Bronchial epithelial cell (primary cell): ENCODE measurements at regions not wholly inside any gene's neighbourhood (a gene's known extent, or its start where the extent isn't known, plus 50 kb on each side); places are given as distances from the start of the nearest gene placed in this dataset.
"Not testable (repeated sequence)": the region's sequence is repeated elsewhere in the genome, so short reads cannot be mapped to it uniquely, and the experiment has no call there.

Source experiments
- DNase-seq: peaks from one replicate; pipeline ENCODE4 v3.0.0-alpha.2; 2010; ENCODE audit warnings: low read depth
- FAIRE-seq: peaks from 2 replicates; lab custom pipeline; 2011; peaks lifted over from hg19 to GRCh38; lab: Jason Lieb, UNC
- H3K27me3 ChIP-seq: 2 replicates; pipeline ENCODE4 v1.5.1; 2011; ENCODE audit warnings: low read length; ENCODE audit not compliant: control insufficient read depth, insufficient read depth
- H3K36me3 ChIP-seq: 2 replicates; pipeline ENCODE4 v1.5.1; 2011; ENCODE audit warnings: low read length; ENCODE audit not compliant: control insufficient read depth, insufficient read depth
- H3K4me3 ChIP-seq: 2 replicates; pipeline ENCODE4 v1.5.1; 2011; ENCODE audit warnings: mild to moderate bottlenecking, low read depth, low read length, control low read depth
- TF ChIP-seq, protein P1 (sequence below): IDR thresholded peaks from 2 replicates; pipeline ENCODE4 v1.5.1; 2011; ENCODE audit warnings: mild to moderate bottlenecking, moderate library complexity, low read length, control low read depth, inconsistent platforms; ENCODE audit not compliant: insufficient read depth, severe bottlenecking

DNA sequence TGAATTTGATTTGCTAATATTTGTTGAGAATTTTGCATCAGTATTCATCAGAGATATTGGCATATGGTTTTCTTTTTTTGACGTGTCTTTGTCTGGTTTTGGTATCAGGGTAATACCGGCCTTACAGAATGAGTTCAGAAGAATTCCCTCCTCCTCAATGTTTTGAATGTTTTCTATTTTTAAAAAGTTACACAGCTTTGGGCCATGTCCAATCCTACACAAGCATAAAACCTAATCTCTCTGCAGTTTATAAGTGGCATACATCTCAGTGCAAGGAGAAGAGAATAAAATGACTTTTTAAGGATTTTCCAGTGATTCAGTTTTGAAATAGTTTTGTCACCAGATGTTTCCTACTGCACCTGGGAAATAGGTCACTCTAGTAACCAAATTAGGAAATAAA lies 185.5 kb downstream of the COL12A1 start:
- H3K4me3 ChIP-seq = no peak overlapping the region
- FAIRE-seq (no peak), DNase-seq (no peak)
- no peaks in the 10 kb centered on the region for H3K27me3 ChIP-seq
- TF ChIP-seq, protein P1, sequence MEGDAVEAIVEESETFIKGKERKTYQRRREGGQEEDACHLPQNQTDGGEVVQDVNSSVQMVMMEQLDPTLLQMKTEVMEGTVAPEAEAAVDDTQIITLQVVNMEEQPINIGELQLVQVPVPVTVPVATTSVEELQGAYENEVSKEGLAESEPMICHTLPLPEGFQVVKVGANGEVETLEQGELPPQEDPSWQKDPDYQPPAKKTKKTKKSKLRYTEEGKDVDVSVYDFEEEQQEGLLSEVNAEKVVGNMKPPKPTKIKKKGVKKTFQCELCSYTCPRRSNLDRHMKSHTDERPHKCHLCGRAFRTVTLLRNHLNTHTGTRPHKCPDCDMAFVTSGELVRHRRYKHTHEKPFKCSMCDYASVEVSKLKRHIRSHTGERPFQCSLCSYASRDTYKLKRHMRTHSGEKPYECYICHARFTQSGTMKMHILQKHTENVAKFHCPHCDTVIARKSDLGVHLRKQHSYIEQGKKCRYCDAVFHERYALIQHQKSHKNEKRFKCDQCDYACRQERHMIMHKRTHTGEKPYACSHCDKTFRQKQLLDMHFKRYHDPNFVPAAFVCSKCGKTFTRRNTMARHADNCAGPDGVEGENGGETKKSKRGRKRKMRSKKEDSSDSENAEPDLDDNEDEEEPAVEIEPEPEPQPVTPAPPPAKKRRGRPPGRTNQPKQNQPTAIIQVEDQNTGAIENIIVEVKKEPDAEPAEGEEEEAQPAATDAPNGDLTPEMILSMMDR = no peak
- no peaks in the 10 kb centered on the region for H3K36me3 ChIP-seq

DNA sequence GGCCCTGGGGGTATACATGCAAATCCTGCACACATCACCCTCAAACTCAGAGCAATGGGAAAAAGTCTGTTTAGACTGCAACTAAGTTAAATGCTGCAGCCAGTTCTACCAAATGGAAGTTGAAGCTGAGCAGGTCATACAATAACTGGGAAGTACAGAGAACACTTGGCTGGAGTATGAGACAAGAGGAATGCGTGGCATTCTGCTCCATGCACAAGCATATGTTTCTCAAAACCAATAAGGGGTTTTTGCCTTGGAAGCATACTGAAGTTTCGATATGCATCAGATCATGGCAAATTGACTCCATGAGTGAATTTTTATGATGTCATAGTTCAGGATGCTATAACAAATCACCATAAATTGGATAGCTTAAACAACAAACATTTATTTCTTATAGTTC lies 193.8 kb downstream of the COL12A1 start:
- DNase-seq (no peak), FAIRE-seq (no peak)
- H3K4me3 ChIP-seq = no peak overlapping the region
- no peaks in the 10 kb centered on the region for H3K36me3 ChIP-seq
- H3K27me3 ChIP-seq = no peaks in the 10 kb centered on the region
- TF ChIP-seq, protein P1 = no peak

DNA sequence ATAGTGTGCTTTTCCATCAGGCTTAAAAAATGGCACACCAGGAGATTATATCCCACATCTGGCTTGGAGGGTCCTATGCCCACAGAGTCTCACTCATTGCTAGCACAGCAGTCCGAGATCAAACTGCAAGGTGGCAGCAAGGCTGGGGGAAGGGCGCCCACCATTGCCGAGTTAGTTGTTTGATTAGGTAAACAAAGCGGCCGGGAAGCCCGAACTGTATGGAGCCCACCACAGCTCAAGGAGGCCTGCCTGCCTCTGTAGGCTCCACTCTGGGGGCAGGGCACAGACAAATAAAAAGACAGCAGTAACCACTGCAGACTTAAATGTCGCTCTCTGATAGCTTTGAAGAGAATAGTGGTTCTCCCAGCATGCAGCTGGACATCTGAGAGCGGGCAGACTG lies 201.9 kb downstream of the COL12A1 start:
- H3K27me3 ChIP-seq, FAIRE-seq, H3K36me3 ChIP-seq, H3K4me3 ChIP-seq, DNase-seq: not testable (repeated sequence)

DNA sequence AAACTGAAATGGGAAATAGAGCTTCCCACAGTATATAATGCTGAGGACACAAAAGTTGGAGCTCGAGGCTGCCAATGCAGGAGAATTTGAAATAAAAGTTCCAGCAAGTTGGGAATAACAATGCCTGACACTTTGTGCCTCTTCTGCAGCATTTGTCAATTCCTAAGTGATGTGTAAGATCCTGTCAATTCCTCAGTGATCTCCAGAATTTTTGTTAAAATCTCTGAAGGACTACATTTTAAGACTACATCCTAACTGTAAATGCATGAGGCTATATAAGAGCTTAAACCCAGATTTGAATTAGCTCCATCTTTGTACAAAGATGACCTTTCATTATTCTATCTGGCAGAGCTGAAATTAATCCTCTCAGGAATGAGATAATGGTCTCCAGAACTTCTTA lies 208.2 kb downstream of the COL12A1 start:
- FAIRE-seq = no peak
- no peak overlapping the region for H3K4me3 ChIP-seq
- H3K36me3 ChIP-seq = no peaks in the 10 kb centered on the region
- TF ChIP-seq, protein P1 = no peak
- no peak for DNase-seq
- H3K27me3 ChIP-seq = no peaks in the 10 kb centered on the region

DNA sequence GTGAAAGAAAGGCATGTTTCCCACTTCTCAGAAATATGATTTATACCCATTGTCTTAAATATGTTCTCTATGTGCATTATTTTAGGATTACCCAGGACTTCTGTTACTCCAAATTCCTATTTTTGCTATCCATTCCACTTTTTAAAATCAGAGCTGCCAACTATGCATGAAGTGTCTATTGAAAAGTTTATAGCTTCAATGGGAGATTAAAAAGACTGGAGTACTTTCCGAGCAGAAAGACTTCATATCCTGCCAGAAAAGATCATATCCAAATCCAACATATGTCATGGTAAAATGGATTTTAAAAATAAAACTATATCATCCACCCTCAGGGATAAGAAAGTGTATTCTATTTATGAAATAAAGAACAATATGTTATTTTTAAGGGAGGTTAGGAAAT lies 212.7 kb downstream of the COL12A1 start:
- no peaks in the 10 kb centered on the region for H3K36me3 ChIP-seq
- H3K27me3 ChIP-seq = no peaks in the 10 kb centered on the region
- no peak overlapping the region for H3K4me3 ChIP-seq
- no peak for DNase-seq
- no peak for FAIRE-seq
- TF ChIP-seq, protein P1 = no peak

DNA sequence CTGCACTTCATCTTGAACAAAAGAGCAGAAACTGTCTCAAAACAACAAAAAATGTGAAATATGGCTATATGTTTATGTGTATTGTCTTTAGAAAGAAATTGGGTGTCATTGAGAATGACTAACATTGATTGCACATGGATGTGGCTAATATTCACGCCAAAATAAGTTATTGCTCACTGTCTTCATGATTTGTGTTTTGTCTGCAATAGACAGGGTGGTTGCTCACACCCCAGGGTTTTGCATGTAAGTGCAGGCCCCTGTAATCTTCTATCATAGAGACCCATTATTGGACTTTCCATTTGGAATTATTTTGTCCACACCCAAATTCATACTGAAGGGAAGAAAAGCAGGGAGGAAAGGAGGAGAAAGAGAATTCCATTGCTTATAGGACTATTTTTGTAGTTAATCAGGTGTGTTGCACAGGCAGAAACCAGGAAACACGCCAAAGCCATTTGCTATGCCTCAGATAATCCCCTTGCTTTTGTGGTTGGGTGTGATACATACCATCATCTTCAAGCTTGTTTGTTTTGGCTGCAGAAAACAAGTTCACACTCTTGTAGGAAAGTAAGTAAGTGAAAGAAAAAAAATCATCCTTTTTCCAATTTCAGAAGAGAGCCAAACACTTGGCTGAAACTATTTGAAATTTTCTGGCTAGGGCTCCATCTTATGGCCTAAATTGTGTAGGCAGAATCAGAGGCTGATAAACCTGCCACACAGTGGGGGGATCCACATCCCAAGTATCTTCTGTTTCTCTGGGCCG lies 214.1 kb downstream of the COL12A1 start:
- Histone ChIP-seq H3K27me3 (no peaks in the 10 kb centered on the region), H3K4me3 (no peak overlapping the region), H3K36me3 (no peaks in the 10 kb centered on the region)
- DNase-seq (peak; percentile 91), FAIRE-seq (no peak)
- TF ChIP-seq, protein P1 = peak; percentile 5
